ENCODE measurements at regions not wholly inside any gene's neighbourhood (a gene's known extent, or its start where the extent isn't known, plus 50 kb on each side); places are given as distances from the start of the nearest gene placed in this dataset.
"Not testable (repeated sequence)": the region's sequence is repeated elsewhere in the genome, so short reads cannot be mapped to it uniquely, and the experiment has no call there.

DNA sequence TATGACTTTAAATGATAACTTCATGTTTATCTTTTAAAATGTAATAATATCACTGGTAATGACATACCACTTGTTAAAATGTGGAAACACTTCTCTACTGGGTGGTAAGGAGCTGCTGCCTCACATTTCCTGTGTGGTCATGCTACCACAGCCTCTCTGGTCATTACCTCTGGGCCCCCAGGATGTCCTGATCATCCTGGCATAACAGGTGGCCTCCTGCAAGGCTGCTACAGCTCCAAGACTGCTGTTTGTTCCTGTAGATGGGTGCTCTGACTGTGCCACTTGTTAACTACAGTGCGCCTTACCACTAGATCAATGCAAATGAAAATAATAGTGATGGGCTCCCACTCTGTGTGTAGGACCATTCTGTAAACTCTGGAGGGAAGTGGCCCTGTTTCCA, 500.2 kb upstream of the SPRED2 start:
- no peak for ATAC-seq (ENCODE audit: insufficient read depth, low read depth)
- H3K27me3 ChIP-seq (ENCODE audit: insufficient read depth, low read length, poor library complexity): no peaks in the 10 kb centered on the region

DNA sequence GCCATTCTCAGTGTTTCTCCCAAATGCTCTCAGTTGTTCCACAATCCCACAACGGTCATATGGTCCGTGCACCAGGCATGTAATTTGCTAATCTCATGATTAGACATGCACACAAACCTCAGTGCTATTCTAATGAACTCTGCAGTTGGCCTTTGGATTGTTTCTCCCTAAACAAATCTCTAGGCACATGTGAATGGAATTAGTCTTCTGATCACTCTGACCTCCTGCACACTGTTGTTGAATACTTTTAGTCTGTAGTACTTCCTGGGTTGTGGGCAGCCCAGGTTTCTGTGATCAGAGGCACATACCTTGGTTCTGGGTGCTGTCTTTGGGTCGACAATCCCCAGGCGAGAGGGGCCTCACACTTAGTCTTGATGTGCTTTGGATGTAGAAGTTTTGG, 498.7 kb upstream of the SPRED2 start:
- Histone ChIP-seq H3K4me1 (ENCODE audit: insufficient read depth, low read length) (no peaks in the 10 kb centered on the region), H3K4me3 (ENCODE audit: low read depth in 1 of 2, low read length in 2 of 2) (no peak overlapping the region), H3K9ac (ENCODE audit: low read depth, low read length) (no peak overlapping the region), H4K20me1 (ENCODE audit: insufficient read depth, low read length) (no peaks in the 10 kb centered on the region), H3K27ac (ENCODE audit: low read length) (no peak overlapping the region), H3K79me2 (ENCODE audit: insufficient read depth, low read length) (no peaks in the 10 kb centered on the region), H3K4me2 (ENCODE audit: insufficient read depth, low read length) (no peak overlapping the region), H2AFZ (ENCODE audit: low read depth, low read length) (no peak overlapping the region), H3K36me3 (ENCODE audit: insufficient read depth, low read length) (no peaks in the 10 kb centered on the region), H3K27me3 (ENCODE audit: insufficient read depth, low read length, poor library complexity) (no peaks in the 10 kb centered on the region), H3K9me3 (ENCODE audit: insufficient read depth, low read length, severe bottlenecking) (no peaks in the 10 kb centered on the region)
- no peak for DNase-seq
- ATAC-seq (ENCODE audit: insufficient read depth, low read depth): no peak
- TF ChIP-seq, protein P1, sequence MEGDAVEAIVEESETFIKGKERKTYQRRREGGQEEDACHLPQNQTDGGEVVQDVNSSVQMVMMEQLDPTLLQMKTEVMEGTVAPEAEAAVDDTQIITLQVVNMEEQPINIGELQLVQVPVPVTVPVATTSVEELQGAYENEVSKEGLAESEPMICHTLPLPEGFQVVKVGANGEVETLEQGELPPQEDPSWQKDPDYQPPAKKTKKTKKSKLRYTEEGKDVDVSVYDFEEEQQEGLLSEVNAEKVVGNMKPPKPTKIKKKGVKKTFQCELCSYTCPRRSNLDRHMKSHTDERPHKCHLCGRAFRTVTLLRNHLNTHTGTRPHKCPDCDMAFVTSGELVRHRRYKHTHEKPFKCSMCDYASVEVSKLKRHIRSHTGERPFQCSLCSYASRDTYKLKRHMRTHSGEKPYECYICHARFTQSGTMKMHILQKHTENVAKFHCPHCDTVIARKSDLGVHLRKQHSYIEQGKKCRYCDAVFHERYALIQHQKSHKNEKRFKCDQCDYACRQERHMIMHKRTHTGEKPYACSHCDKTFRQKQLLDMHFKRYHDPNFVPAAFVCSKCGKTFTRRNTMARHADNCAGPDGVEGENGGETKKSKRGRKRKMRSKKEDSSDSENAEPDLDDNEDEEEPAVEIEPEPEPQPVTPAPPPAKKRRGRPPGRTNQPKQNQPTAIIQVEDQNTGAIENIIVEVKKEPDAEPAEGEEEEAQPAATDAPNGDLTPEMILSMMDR (IDR thresholded peaks at IDR 0.05; ENCODE audit: borderline replicate concordance, extremely low read depth, low read length, poor library complexity, severe bottlenecking): no peak
- no peak for TF ChIP-seq EZH2 (IDR thresholded peaks at IDR 0.05; ENCODE audit: borderline replicate concordance, low read depth, low read length, severe bottlenecking)

More for the DNA sequence above, 500.2 kb upstream of the SPRED2 start:
- H3K27ac ChIP-seq (ENCODE audit: low read length): no peak overlapping the region
- H3K4me1 ChIP-seq (ENCODE audit: insufficient read depth, low read length): no peaks in the 10 kb centered on the region
- no peaks in the 10 kb centered on the region for H3K36me3 ChIP-seq (ENCODE audit: insufficient read depth, low read length)
- H4K20me1 ChIP-seq (ENCODE audit: insufficient read depth, low read length): no peaks in the 10 kb centered on the region
- H3K9me3 ChIP-seq (ENCODE audit: insufficient read depth, low read length, severe bottlenecking): no peaks in the 10 kb centered on the region
- H2AFZ ChIP-seq (ENCODE audit: low read depth, low read length): no peak overlapping the region
- TF ChIP-seq, protein P1 (IDR thresholded peaks at IDR 0.05; ENCODE audit: borderline replicate concordance, extremely low read depth, low read length, poor library complexity, severe bottlenecking): no peak
- DNase-seq: no peak
- H3K79me2 ChIP-seq (ENCODE audit: insufficient read depth, low read length): no peaks in the 10 kb centered on the region
- H3K9ac ChIP-seq (ENCODE audit: low read depth, low read length): no peak overlapping the region
- no peak overlapping the region for H3K4me3 ChIP-seq (ENCODE audit: low read depth in 1 of 2, low read length in 2 of 2)
- no peak overlapping the region for H3K4me2 ChIP-seq (ENCODE audit: insufficient read depth, low read length)

DNA sequence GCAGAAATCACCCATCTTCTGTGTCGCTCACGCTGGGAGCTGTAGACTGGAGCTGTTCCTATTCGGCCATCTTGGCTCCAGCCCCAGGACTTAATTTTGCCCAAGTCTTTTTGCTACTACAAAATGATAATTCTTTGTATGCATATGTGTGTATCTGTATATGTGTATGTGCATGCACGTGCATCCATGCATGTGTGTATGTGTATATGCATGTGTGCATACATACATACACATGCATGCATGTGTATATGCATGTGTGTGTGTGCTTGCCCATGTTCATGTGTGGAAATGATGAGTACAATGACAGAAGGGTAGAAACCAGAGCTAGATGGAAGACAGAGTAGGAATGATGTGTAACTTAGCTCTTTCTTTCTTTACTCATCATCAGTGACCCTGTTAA, 497.9 kb upstream of the SPRED2 start:
- no peak for ATAC-seq (ENCODE audit: insufficient read depth, low read depth)
- H3K36me3 ChIP-seq (ENCODE audit: insufficient read depth, low read length): no peaks in the 10 kb centered on the region

DNA sequence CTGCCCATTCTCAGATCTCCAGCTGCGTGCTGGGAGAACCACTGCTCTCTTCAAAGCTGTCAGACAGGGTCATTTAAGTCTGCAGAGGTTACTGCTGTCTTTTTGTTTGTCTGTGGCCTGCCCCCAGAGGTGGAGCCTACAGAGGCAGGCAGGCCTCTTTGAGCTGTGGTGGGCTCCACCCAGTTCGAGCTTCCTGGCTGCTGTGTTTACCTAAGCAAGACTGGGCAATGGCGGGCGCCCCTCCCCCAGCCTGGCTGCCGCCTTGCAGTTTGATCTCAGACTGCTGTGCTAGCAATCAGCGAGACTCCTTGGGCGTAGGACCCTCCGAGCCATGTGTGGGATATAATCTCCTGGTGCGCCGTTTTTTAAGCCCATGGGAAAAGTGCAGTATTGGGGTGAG, 497.3 kb upstream of the SPRED2 start:
- not testable (repeated sequence) for H3K4me2 ChIP-seq (ENCODE audit: insufficient read depth, low read length); H3K27ac ChIP-seq (ENCODE audit: low read length); H3K4me1 ChIP-seq (ENCODE audit: insufficient read depth, low read length); ATAC-seq (ENCODE audit: insufficient read depth, low read depth); H3K27me3 ChIP-seq (ENCODE audit: insufficient read depth, low read length, poor library complexity); H2AFZ ChIP-seq (ENCODE audit: low read depth, low read length); H3K4me3 ChIP-seq (ENCODE audit: low read depth in 1 of 2, low read length in 2 of 2); H3K36me3 ChIP-seq (ENCODE audit: insufficient read depth, low read length); H4K20me1 ChIP-seq (ENCODE audit: insufficient read depth, low read length); H3K9me3 ChIP-seq (ENCODE audit: insufficient read depth, low read length, severe bottlenecking); DNase-seq; H3K9ac ChIP-seq (ENCODE audit: low read depth, low read length); H3K79me2 ChIP-seq (ENCODE audit: insufficient read depth, low read length)

More for the DNA sequence above, 497.9 kb upstream of the SPRED2 start:
- no peak for DNase-seq
- TF ChIP-seq EZH2 (IDR thresholded peaks at IDR 0.05; ENCODE audit: borderline replicate concordance, low read depth, low read length, severe bottlenecking): no peak
- TF ChIP-seq, protein P1 (IDR thresholded peaks at IDR 0.05; ENCODE audit: borderline replicate concordance, extremely low read depth, low read length, poor library complexity, severe bottlenecking): no peak
- Histone ChIP-seq H3K9ac (ENCODE audit: low read depth, low read length) (no peak overlapping the region), H3K4me2 (ENCODE audit: insufficient read depth, low read length) (no peak overlapping the region), H3K4me1 (ENCODE audit: insufficient read depth, low read length) (no peaks in the 10 kb centered on the region), H3K9me3 (ENCODE audit: insufficient read depth, low read length, severe bottlenecking) (no peaks in the 10 kb centered on the region), H3K27me3 (ENCODE audit: insufficient read depth, low read length, poor library complexity) (no peaks in the 10 kb centered on the region), H3K79me2 (ENCODE audit: insufficient read depth, low read length) (no peaks in the 10 kb centered on the region), H2AFZ (ENCODE audit: low read depth, low read length) (no peak overlapping the region), H4K20me1 (ENCODE audit: insufficient read depth, low read length) (no peaks in the 10 kb centered on the region), H3K4me3 (ENCODE audit: low read depth in 1 of 2, low read length in 2 of 2) (no peak overlapping the region), H3K27ac (ENCODE audit: low read length) (no peak overlapping the region)
